ENCODE measurements at regions not wholly inside any gene's neighbourhood (a gene's known extent, or its start where the extent isn't known, plus 50 kb on each side); places are given as distances from the start of the nearest gene placed in this dataset.

DNA sequence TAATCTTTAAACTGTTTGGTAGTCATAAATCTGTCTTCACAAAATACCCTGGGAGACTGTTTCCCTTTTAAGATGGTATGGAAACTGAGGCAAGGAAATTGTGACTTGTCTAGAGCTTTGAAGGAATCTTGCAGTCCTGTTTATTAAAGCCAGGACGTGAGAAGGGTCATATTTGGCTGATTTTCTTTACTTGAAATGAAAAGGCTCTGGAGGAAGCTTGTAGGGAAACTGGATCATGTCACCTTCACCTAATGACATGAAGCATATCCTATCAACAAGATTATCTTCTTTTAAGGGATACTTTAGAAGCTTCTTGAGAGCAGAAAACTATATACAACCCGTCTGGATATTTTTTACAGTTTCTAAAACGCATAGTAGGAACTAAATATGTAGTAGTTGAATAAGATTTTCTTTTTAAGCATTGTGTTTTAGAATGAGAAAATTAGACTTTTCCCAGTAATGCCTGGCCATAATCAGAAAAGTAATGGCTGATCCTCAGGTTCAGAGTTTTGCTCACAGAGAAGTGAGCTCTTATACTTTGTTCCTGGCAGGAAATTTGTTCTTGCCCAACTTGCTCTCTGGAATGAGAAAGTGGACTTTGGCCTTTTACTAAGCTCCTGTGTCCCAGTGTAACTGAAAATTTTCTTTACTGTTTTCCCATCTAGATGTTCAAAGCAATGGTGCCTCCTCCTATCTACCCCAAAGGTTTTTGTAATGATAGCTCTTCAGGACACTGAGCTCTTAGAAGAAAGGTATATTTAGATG is 136.8 kb upstream of the AFF2 start:
- no peak for DNase-seq (ENCODE audit: low spot score)

GRCh38 chrX:148365233-148365632 is 135.2 kb upstream of the AFF2 start:
- DNase-seq (ENCODE audit: low spot score), result no peak

DNA sequence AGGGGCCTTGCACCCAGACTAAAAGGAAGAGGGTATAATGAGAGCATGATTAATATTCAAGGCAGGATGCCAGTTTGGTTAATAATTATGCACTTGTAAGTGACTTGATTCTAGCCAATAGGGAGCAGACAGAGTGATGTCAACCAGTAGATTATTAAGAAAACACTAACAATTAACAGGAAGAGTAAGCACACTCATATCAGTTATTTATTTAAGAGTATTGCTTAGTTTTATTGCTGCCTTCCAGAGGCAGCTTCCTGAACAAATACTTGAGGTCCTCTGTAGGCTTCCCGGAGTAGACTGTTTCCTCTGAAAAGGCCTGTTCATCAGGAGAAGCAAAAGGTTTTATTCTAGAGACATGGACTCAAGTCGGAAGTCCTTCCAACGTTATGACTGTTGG is 129.1 kb upstream of the AFF2 start:
- DNase-seq (ENCODE audit: low spot score), result no peak

GRCh38 chrX:148372925-148373324 is 127.5 kb upstream of the AFF2 start:
- no peak for DNase-seq (ENCODE audit: low spot score)

GRCh38 chrX:148376342-148376741 is 124.1 kb upstream of the AFF2 start:
- no peak for DNase-seq (ENCODE audit: low spot score)

DNA sequence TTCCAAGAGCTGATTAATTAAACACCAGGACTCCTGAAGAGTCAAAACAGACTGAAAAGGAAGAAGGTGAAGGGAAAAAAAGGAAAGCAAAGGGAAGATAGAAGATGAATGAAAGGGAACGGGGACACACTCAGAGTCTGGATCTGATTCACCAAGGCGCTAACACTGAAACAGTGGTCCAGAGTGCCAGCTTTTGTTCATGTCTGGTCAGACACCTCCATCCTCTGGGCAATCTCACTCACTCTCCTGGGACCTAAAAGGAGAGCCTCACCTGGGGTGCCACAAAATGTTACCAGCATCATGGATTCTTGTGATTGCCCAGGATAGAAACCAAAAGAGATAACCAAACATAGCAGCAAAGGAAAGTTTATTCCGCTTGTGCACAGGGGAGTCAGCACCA is 120.3 kb upstream of the AFF2 start:
- DNase-seq (ENCODE audit: low spot score), result no peak

GRCh38 chrX:148380650-148381561 is 119.5 kb upstream of the AFF2 start:
- DNase-seq (ENCODE audit: low spot score), result no peak

DNA sequence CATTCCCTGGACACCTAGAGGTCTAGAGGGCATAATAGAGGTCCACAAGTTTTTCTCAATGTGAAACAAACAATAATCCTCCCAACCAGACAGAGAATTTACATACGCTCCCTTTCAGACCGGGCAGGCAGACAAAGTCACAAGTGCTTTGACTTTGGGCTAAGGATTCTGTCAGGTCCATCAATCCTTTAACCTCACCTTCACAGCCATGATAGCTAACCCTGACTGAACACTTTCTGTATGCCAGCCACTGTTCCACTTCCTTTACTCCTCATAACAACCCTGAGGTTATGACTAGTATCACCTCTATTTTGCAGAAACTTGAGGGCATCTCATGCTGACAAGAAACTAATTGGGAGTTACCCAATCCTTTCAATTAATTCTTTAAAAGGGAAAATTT is 118.8 kb upstream of the AFF2 start:
- DNase-seq (ENCODE audit: low spot score), result no peak

GRCh38 chrX:148382983-148383382 is 117.4 kb upstream of the AFF2 start:
- DNase-seq (ENCODE audit: low spot score), result no peak

DNA sequence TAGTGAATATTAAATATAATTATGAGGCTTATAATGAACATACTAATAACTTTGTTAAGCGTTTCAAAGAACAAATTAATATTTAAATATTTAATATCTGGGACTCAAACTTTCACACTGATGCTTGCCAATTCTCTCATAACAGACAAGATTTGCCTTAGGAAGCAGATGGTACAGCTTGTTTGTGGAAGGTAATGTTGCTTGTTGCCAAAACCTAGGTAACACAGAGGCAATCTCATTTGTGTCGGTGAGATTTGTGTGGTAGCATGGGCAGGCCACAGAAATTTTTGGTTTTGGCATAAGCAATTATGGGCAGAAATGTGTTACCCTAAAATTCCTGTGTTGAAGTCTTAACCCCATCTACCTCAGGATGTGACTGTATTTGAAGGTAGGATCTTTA is 114.9 kb upstream of the AFF2 start:
- peak; percentile 69 for DNase-seq (ENCODE audit: low spot score)

GRCh38 chrX:148389629-148390028 is 110.8 kb upstream of the AFF2 start:
- no peak for DNase-seq (ENCODE audit: low spot score)

GRCh38 chrX:148412006-148412405 is 88.4 kb upstream of the AFF2 start:
- DNase-seq (ENCODE audit: low spot score), result no peak

DNA sequence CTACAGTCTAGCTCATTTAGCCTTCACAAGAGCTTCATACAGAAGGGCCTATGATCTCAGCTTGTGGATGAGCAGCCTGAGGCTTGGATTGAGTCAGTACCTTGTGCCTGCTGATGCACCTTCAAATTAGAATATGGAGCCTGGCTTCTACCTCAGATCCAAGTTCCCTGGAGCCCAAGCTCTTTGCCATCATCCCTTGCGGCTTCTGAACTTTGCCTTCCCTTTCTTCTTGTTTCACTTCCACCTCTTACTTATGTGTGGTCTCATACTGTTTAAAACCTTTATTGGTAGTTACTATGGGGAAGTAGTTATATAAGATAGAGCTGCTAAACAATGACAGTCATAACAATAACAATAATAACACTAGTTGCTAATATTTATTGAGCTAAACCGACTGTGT is 84.3 kb upstream of the AFF2 start:
- no peak for DNase-seq (ENCODE audit: low spot score)

DNA sequence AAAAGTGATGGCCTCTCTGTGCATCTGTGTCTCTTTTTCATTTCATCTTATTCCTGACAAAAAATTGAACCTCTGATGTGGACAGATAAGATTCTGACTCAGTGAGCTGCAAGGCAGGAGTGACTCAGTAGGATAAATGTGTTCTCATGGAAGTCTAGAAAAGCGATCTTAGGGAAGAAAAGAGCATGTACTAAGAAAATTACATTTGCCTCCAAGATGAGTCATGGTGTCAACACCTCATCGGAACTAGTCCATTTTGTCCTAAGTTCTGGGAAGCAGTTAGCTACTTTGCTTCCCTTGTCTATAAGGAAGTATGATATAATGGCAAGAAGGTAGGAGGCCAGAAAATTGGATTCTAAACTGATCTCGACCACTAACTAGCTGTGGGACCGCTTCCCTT is 83.5 kb upstream of the AFF2 start:
- no peak for DNase-seq (ENCODE audit: low spot score)

- DNase-seq (ENCODE audit: low spot score), result no peak
Measured at GRCh38 chrX:148417934-148418333, 82.5 kb upstream of the AFF2 start.

GRCh38 chrX:148422526-148422925 is 77.9 kb upstream of the AFF2 start:
- DNase-seq (ENCODE audit: low spot score), result no peak

DNA sequence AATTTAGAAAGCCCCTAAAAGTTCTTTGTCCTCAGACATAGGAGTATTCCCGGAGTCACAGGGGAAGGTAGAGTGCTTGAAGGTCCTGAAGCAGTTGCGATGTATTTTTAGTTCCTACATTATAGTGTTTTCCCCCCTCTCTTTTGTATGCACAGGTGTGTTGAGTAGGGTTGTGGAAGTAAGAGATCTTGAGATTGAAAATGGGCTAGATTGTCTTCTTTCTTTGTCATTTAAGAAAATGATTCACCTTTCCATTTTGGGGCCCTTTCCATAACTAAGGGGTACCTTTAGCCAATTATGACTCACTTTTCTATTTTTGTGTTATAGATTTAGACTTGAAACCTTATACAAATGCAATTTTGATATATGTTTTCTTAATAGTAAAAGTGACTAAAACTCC is 75.8 kb upstream of the AFF2 start:
- no peak for DNase-seq (ENCODE audit: low spot score)

DNA sequence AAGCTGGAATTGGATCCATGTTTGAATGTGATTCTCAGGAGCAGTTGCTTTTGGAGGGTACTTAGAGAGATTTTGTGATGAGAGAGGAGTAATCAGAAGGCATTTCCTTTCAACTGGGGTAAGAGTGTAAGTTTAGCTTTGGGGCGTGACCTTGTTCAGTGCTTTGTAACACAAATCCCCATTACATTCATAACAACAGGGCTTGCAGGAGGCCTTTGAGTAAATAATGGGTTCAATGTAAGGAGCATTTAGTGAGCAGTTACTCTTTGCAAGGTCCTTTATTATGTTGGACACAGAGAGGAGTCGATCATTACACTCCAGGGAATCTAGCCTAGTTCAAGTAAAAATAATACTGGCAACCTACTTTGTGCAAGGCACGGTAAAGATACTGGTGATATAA is 74.0 kb upstream of the AFF2 start:
- DNase-seq (ENCODE audit: low spot score), result no peak

DNA sequence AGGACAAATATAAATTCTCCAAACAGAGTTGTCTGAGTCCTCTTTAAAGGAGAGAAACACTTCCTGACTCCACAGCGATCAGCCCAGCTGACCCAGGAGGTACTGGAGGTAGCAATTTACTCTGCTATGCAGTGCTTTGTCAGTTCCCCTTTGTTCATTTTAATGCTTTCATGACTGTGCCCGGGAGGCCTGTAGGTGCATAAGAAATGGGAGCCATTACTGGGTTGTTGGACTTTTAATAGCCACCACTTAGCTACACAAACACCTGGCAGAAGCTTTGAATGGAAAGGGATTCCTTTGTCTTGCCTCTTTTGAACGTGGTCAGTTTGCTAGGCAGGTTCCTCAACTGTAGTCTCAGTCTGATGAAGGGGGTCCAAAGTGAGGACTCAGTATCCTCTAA is 59.0 kb upstream of the AFF2 start:
- DNase-seq (ENCODE audit: low spot score), result no peak

DNA sequence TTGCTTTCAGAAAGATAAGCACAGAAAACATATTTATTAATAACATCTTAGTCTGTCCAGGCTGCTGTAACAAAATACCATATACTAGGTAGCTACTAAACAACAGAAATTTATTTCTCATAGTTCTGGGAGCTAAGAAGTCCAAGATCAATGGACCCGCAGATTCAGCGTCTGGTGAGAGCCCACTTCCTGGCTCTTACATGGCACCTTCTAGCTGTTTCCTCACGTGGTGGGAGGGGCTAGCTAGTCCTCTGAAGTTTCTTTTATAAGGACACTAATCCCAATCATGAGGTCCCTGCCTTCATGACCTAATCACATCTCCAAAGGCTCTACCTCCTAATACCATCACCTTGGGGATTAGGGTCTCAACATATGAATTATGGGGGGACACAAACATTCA is 57.2 kb upstream of the AFF2 start:
- DNase-seq (ENCODE audit: low spot score), result no peak

DNA sequence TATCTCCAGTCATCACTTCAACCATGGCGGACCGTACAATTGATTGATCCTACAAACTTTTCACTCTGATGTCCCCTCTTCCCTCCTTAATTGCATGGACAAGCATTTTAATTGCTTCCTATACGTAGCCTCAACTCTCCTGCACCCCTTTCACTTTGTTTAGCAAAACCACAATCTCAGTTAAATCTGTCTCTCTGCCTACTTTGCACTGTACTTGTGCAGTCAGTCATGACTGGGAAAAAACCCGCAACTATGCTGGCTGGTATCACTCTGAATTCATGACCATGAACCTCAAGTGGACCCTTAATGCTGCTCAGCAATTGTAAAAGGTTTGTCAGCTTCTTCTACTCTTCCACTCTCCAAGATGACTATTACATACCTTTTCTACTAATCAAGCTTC is 51.7 kb upstream of the AFF2 start:
- DNase-seq (ENCODE audit: low spot score), result no peak

Data from cerebellar cortex (tissue), 1 donor.